SJCRH30 (cell line): ENCODE measurements at regions not wholly inside any gene's neighbourhood (a gene's known extent, or its start where the extent isn't known, plus 50 kb on each side); places are given as distances from the start of the nearest gene placed in this dataset.

ENCODE experiments used
- DNase-seq, 2 experiments: peaks; one replicate each; pipeline ENCODE4 v3.0.0-alpha.2; 2015 to 2020
- H3K27ac ChIP-seq: fragments of 250-450 bp; sonication (Bioruptor Pico); 2 replicates; pipeline ENCODE4 v1.5.1; 2020; ENCODE audit warnings: mild to moderate bottlenecking, moderate library complexity
- H3K27me3 ChIP-seq: fragments of 250-450 bp; sonication (Bioruptor Pico); 2 replicates; pipeline ENCODE4 v1.5.1; 2020; ENCODE audit warnings: mild to moderate bottlenecking, moderate library complexity
- H3K36me3 ChIP-seq: fragments of 250-450 bp; sonication (Bioruptor Pico); 2 replicates; pipeline ENCODE4 v1.5.1; 2020; ENCODE audit warnings: mild to moderate bottlenecking, moderate library complexity
- H3K4me1 ChIP-seq: fragments of 250-450 bp; sonication (Bioruptor Pico); 2 replicates; pipeline ENCODE4 v1.5.1; 2020; ENCODE audit warnings: mild to moderate bottlenecking, moderate library complexity
- H3K4me3 ChIP-seq: fragments of 250-450 bp; sonication (Bioruptor Pico); 2 replicates; pipeline ENCODE4 v1.5.1; 2020; ENCODE audit warnings: mild to moderate bottlenecking, moderate library complexity
- H3K9me3 ChIP-seq: fragments of 250-450 bp; sonication (Bioruptor Pico); replicated peaks from 2 replicates; pipeline ENCODE4 v1.5.1; 2020; ENCODE audit warnings: mild to moderate bottlenecking, moderate library complexity

DNA sequence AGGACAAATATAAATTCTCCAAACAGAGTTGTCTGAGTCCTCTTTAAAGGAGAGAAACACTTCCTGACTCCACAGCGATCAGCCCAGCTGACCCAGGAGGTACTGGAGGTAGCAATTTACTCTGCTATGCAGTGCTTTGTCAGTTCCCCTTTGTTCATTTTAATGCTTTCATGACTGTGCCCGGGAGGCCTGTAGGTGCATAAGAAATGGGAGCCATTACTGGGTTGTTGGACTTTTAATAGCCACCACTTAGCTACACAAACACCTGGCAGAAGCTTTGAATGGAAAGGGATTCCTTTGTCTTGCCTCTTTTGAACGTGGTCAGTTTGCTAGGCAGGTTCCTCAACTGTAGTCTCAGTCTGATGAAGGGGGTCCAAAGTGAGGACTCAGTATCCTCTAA lies 59.0 kb upstream of the AFF2 start:
- no peak overlapping the region for H3K27ac ChIP-seq
- no peaks in the 10 kb centered on the region for H3K9me3 ChIP-seq
- no peak overlapping the region for H3K4me3 ChIP-seq
- H3K36me3 ChIP-seq = no peaks in the 10 kb centered on the region
- DNase-seq = no peak
- no peaks in the 10 kb centered on the region for H3K27me3 ChIP-seq
- no peaks in the 10 kb centered on the region for H3K4me1 ChIP-seq

GRCh38 chrX:148443216-148443615 lies 57.2 kb upstream of the AFF2 start:
- no peak for DNase-seq
- no peak overlapping the region for H3K4me3 ChIP-seq

DNA sequence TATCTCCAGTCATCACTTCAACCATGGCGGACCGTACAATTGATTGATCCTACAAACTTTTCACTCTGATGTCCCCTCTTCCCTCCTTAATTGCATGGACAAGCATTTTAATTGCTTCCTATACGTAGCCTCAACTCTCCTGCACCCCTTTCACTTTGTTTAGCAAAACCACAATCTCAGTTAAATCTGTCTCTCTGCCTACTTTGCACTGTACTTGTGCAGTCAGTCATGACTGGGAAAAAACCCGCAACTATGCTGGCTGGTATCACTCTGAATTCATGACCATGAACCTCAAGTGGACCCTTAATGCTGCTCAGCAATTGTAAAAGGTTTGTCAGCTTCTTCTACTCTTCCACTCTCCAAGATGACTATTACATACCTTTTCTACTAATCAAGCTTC lies 51.7 kb upstream of the AFF2 start:
- Histone ChIP-seq H3K27me3 (no peaks in the 10 kb centered on the region), H3K4me1 (no peaks in the 10 kb centered on the region), H3K9me3 (no peaks in the 10 kb centered on the region), H3K4me3 (no peak overlapping the region), H3K36me3 (no peaks in the 10 kb centered on the region), H3K27ac (no peak overlapping the region)
- no peak for DNase-seq

More at GRCh38 chrX:148443216-148443615, 57.2 kb upstream of the AFF2 start:
- no peaks in the 10 kb centered on the region for H3K36me3 ChIP-seq
- no peak overlapping the region for H3K27ac ChIP-seq
- H3K4me1 ChIP-seq = no peaks in the 10 kb centered on the region
- no peaks in the 10 kb centered on the region for H3K27me3 ChIP-seq
- H3K9me3 ChIP-seq = no peaks in the 10 kb centered on the region
